Adipocyte (in vitro differentiated cells): ENCODE measurements at regions not wholly inside any gene's neighbourhood (a gene's known extent, or its start where the extent isn't known, plus 50 kb on each side); places are given as distances from the start of the nearest gene placed in this dataset.

Experiments
- DNase-seq: peaks from one replicate; pipeline ENCODE4 v3.0.0-alpha.2; 2015; ENCODE audit warnings: low read depth
- H3K27me3 ChIP-seq: replicated peaks from 2 replicates; pipeline ENCODE4 v1.7.0; 2013; ENCODE audit warnings: mild to moderate bottlenecking, low read length, moderate library complexity; ENCODE audit not compliant: control insufficient read depth, insufficient read depth
- H3K36me3 ChIP-seq: 2 replicates; pipeline ENCODE4 v1.7.0; 2013; ENCODE audit warnings: low read length, mild to moderate bottlenecking, moderate library complexity; ENCODE audit not compliant: control insufficient read depth, insufficient read depth, severe bottlenecking
- H3K4me1 ChIP-seq: 2 replicates; pipeline ENCODE4 v1.7.0; 2013; ENCODE audit warnings: mild to moderate bottlenecking, low read length, moderate library complexity; ENCODE audit not compliant: control insufficient read depth, insufficient read depth
- H3K4me3 ChIP-seq: 2 replicates; pipeline ENCODE4 v1.7.0; 2013; ENCODE audit warnings: mild to moderate bottlenecking, low read length, moderate library complexity
- H3K9ac ChIP-seq: 2 replicates; pipeline ENCODE4 v1.7.0; 2013; ENCODE audit warnings: mild to moderate bottlenecking, low read length, moderate library complexity
- H3K9me3 ChIP-seq: 2 replicates; pipeline ENCODE4 v1.7.0; 2013; ENCODE audit warnings: mild to moderate bottlenecking, low read length, moderate library complexity; ENCODE audit not compliant: control insufficient read depth

DNA sequence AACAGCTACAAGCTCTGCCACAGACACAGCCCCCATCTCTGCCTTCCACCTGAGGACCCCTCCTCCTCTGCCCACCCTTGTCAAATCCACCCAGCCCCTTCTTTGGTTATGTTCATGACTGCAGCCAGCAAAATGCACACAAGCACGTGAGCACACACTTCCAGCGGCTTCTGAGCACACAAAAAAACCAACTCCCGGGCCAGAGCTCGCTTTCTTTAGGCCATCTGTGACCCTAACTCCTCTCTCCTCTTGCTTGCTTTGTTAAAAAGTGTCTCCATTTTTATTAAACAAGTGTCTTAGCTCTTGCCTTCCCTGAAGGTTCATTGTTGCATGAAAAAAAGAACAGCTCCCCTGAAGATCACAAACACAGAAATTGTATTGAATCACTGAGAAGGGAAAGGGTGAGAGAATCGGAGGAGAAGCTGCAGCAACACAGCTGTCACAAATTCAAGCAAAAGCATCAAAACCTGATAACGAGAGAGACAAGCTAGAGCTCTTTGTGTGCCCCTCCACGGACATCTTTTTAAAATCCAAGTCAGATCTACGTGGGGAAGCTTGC is 142.1 kb downstream of the CD83 start:
- no peak for DNase-seq
- no peak overlapping the region for H3K4me3 ChIP-seq
- H3K9me3 ChIP-seq, result peaks cover 26% of the 10 kb centered on the region
- H3K4me1 ChIP-seq, result no peaks in the 10 kb centered on the region
- no peaks in the 10 kb centered on the region for H3K27me3 ChIP-seq
- no peaks in the 10 kb centered on the region for H3K36me3 ChIP-seq
- no peak overlapping the region for H3K9ac ChIP-seq

DNA sequence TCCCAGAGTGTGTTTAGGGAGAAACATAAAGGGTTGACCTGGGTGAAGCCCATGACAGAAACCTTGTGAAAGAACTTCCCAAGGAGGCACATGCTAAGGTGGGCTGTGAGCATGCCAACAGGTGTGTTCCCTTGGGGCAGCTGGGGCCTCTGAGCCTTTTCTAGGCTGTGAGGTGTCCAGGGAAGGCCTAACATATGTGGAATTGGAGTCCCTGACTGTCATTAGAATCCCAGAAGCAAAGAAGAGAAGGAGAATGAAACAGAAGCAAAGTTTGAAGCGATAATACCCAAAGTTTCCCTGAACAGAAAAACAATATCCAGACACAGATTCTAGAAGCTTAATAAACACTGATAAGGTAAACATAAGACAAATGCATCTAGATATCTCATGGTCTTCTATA is 143.3 kb downstream of the CD83 start:
- Histone ChIP-seq H3K4me3 (no peak overlapping the region), H3K4me1 (no peaks in the 10 kb centered on the region), H3K36me3 (no peaks in the 10 kb centered on the region), H3K27me3 (no peaks in the 10 kb centered on the region), H3K9me3 (peaks cover 26% of the 10 kb centered on the region), H3K9ac (no peak overlapping the region)
- DNase-seq, result no peak

DNA sequence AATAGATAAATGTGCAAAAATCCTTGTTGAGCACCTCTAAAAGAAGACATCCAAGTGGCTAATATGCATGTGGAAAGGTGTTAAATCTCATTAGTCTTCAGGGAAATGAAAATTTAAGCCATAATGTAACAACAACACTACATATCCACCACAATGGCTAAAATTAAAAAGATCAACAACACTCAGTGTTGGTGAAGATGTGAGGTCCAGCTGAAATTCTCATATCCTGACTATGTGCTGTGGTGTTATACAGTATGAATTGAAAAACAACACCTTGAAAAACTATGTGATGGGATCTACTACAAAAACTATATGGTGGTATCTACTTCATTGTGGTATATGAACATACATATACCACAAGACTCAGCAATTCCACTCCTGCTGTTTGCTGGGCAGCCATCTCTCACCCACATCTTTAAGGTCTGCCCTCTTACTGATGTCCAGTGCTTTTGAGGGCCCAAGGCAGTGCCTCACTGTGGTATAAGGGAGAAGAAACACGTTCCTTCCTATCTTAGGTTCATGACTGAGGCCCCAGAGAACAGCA is 146.4 kb downstream of the CD83 start:
- no peak for DNase-seq
- H3K36me3 ChIP-seq, result no peaks in the 10 kb centered on the region
- no peak overlapping the region for H3K9ac ChIP-seq
- H3K9me3 ChIP-seq, result peaks cover 26% of the 10 kb centered on the region
- no peak overlapping the region for H3K4me3 ChIP-seq
- no peaks in the 10 kb centered on the region for H3K4me1 ChIP-seq
- H3K27me3 ChIP-seq, result no peaks in the 10 kb centered on the region

DNA sequence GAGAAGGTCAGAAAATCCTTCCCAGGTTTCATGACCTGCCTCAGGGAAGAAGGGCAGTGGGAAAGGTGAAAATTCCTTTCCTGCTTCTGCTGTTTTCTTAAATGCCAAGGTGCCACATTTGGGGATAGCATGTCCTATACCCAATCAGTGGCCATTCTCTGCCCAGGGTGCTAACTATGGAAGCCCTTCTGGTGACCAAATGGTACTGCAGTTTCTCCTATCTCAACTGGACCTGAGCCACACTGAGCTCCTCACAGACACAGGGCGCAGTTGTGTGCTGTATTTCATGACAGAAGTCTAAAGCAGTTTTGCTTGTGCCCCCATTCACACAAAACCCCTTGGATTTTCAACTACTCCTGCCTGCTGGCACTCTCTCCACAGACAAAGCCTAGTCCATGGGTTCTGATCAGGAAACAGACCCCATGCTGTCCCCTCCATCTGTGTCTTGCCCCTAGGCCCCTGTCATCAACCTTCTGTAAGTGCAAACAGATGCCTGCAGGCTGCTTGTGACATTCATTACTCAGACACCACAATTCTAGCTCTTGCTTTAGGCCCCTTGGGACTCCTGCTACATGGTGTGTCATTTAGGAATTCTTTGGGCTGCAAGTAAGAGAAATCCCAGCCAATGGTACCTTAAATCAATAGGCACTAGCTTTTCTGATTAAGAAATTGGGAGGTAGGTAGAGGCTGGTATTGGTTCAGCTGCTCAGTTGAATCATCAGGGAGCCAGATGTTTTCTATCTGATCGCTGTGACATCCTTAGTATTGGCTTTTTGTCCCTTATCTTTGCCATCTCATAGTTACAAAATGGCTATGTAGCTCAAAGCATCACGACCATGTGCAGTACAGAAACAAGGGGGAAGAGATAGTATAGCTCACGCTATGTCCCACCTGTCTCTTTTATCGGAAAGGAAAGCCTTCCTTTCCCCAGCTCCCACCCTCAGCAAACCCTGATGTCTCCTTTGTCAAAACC is 147.8 kb downstream of the CD83 start:
- no peak for DNase-seq
- H3K4me1 ChIP-seq, result no peaks in the 10 kb centered on the region
- H3K27me3 ChIP-seq, result no peaks in the 10 kb centered on the region
- H3K4me3 ChIP-seq, result no peak overlapping the region
- no peaks in the 10 kb centered on the region for H3K36me3 ChIP-seq
- no peak overlapping the region for H3K9ac ChIP-seq
- H3K9me3 ChIP-seq, result peaks cover 23% of the 10 kb centered on the region

DNA sequence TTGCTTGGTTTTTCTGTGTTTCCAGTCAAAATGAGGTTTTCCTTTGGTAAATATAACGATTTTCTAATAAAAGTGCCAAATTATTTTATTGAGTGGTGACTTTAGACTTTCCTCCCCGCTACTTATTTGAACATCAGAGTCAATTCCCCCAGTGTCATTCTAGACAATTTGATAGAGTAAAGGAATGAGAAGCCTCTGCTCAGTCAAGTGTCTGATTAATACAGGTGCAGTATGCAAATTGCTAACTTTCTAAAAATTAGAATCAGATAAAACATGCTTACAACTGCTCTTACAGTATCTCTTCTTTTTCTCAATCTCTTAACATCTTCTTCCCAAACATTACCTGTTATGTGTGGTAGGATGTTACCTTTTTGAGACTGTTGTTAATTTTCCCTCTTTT is 148.7 kb downstream of the CD83 start:
- no peak for DNase-seq
- Histone ChIP-seq H3K9ac (no peak overlapping the region), H3K27me3 (no peaks in the 10 kb centered on the region), H3K4me1 (no peaks in the 10 kb centered on the region), H3K9me3 (peaks cover 14% of the 10 kb centered on the region), H3K4me3 (no peak overlapping the region), H3K36me3 (no peaks in the 10 kb centered on the region)

DNA sequence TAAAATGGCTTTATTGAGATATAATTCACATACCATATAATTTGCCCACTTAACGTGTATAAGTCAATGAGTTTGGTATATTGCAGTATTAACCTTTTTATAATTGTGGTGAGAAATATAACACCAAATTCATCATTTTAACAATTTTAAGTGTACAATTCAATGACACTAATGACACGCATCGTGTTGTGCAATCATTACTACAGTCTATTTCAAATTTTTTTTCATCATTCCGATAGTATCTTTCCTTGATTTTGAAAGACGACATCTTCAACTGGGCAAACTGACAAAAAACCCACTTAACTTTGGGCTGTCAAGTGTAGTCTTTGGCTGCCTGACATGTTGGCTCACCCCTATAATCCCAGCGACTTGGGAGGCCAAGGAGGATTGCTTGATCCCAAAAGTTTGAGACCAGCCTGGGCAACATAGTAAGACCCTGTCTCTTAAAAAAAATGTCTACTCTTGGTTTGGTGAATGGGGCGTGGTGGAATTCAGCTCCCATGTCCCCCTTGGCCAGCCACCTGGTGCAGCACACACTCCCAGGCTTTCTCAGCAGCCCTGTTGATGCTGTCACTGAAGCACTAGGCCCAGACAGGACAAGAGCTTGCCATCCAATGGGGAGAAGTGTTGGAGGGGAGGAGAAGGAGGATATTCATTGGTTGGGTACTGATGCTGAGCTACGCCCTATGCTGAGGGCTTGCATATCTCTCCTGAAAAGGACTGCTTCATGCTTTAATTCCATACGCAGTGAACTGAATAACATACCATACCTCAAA is 150.5 kb downstream of the CD83 start:
- DNase-seq, result no peak
- peaks cover 11% of the 10 kb centered on the region for H3K9me3 ChIP-seq

DNA sequence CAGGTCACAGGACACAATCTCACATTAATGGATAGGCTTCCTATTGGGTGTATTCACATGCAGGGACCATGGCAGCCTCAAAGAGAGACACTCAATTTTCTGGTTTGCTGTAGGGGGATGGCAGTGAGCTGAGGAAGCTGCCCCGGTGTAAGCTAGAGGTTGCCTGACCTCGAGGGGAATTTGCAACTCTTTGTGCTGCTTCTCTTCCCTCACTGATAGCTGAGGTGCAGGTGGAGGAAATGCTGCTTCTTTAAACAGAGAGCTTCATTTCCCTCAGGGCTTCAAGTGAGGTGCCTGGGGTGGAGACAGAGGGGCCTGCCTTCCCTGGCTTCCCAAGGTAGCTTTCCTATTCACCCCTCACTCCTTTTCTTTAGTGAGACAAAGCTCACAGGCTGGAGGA is 151.9 kb downstream of the CD83 start:
- Histone ChIP-seq H3K9me3 (no peaks in the 10 kb centered on the region), H3K4me3 (no peak overlapping the region), H3K9ac (no peak overlapping the region), H3K4me1 (no peaks in the 10 kb centered on the region), H3K36me3 (no peaks in the 10 kb centered on the region), H3K27me3 (no peaks in the 10 kb centered on the region)
- no peak for DNase-seq

More for the DNA sequence above, 150.5 kb downstream of the CD83 start:
- Histone ChIP-seq H3K4me3 (no peak overlapping the region), H3K9ac (no peak overlapping the region), H3K27me3 (no peaks in the 10 kb centered on the region), H3K36me3 (no peaks in the 10 kb centered on the region), H3K4me1 (no peaks in the 10 kb centered on the region)

DNA sequence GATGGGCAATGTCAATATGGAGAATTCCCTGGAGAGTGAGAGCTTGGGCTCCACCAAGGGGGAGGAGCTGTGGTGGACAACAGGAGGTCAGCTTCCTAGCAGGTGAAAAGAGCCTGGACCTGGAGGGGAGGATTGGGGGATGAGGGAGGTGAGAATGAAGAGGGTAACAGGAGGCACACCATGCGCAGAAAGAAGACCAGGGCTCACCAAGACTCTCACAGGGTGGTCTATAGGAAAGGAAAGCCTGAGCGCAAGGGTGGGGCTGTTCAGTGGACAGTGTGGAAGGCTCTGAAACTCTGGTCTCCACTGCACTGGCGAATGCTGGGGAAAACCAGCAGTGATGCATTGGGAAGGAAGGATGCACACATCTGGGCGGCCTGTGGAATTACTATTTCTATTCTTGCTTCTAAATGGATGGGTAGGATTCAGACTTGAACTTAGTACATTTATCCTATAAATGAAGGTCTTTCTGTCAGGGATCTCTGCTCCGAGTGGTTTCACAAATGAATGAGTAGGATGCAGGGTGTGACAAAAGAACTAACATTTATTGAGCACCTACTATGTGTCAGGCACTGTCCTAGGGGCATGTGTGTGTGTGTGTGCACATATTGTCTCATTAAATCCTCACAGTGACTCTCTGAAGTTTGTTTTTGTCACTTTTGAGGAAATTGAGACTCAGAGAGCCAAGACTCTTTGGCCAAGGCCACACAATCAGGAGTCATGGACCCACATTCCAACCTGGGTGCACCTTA is 152.7 kb downstream of the CD83 start:
- Histone ChIP-seq H3K4me1 (no peaks in the 10 kb centered on the region), H3K36me3 (no peaks in the 10 kb centered on the region), H3K9ac (no peak overlapping the region), H3K4me3 (no peak overlapping the region), H3K27me3 (no peaks in the 10 kb centered on the region), H3K9me3 (no peaks in the 10 kb centered on the region)
- no peak for DNase-seq

DNA sequence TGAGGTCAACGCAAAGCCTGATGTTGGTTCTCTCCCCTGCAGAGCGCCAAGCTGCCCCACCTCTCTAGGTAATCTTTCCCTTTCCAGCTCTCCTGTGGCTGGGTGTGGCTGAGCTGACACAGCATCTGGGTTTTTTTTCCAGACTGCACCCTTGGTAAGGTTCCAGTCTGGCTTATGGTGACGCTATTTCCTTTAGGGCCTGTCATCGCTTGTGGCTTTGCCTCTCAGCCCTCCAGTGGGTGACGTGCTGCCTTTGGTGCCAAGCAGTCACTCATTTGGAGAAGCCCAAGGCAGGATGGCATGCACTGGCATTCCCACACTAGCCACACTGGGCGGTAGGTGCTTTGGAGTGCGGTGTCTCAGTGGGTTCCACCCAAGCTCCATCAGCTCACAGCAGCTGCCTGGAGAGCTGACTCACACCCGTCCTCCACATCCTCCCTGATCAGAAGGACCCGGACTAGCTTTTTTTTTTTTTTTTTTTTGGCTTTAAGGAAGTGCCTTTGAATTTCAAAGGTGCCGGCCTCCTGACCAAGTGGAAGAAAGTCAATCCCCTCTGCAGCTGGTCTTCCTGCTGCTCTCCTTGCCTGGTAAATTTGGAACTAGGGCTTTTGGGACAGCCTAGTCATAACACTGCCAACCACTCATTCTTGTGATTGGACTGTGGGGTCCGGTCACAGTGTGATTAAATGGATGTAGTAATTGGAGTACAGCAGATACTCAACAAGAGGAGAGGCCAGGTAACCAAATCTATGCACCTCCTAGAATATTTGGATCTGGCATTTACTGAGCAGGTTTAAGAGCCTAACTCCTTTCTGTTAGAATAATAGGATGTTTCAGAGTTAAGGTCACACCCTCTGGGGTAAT is 153.6 kb downstream of the CD83 start:
- peak; percentile 56 for DNase-seq
- no peaks in the 10 kb centered on the region for H3K9me3 ChIP-seq
- H3K4me1 ChIP-seq, result peaks cover 4% of the 10 kb centered on the region
- H3K4me3 ChIP-seq, result no peak overlapping the region
- no peaks in the 10 kb centered on the region for H3K36me3 ChIP-seq
- no peak overlapping the region for H3K9ac ChIP-seq
- peaks cover 4% of the 10 kb centered on the region for H3K27me3 ChIP-seq
